ENCODE measurements at regions not wholly inside any gene's neighbourhood (a gene's known extent, or its start where the extent isn't known, plus 50 kb on each side); places are given as distances from the start of the nearest gene placed in this dataset.

DNA sequence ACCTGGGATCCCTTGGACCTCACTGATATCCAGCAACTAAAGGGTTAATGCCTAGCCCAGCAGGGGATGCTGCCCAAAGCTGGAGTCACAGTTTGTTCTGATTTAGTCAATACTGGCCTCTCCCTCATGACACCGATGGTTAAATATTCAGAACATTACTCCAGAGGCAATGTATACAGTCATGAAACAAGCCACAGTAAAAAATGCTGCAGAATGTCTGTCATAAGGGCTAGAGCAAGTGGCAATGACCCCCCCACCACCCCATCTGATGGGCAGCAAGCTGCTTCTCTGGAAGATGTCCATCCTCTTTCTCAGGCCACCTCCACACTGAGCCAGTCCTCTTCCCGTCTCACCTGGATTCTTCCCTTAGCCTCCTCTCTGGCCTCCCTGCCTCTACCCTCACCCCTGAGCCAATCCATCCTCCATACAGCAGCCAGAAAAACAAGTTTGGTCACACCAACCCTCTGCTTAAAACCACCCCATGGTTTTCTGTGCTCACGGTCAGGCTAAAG is 99.0 kb upstream of the KCNG1 start:
- TF ChIP-seq, protein P1, sequence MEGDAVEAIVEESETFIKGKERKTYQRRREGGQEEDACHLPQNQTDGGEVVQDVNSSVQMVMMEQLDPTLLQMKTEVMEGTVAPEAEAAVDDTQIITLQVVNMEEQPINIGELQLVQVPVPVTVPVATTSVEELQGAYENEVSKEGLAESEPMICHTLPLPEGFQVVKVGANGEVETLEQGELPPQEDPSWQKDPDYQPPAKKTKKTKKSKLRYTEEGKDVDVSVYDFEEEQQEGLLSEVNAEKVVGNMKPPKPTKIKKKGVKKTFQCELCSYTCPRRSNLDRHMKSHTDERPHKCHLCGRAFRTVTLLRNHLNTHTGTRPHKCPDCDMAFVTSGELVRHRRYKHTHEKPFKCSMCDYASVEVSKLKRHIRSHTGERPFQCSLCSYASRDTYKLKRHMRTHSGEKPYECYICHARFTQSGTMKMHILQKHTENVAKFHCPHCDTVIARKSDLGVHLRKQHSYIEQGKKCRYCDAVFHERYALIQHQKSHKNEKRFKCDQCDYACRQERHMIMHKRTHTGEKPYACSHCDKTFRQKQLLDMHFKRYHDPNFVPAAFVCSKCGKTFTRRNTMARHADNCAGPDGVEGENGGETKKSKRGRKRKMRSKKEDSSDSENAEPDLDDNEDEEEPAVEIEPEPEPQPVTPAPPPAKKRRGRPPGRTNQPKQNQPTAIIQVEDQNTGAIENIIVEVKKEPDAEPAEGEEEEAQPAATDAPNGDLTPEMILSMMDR (IDR thresholded peaks at IDR 0.05), result no peak
- TF ChIP-seq POLR2A (IDR thresholded peaks at IDR 0.05) (no peak), POLR2AphosphoS5 (IDR thresholded peaks at IDR 0.05) (no peak), EP300 (IDR thresholded peaks at IDR 0.05) (no peak)
